ENCODE measurements at regions not wholly inside any gene's neighbourhood (a gene's known extent, or its start where the extent isn't known, plus 50 kb on each side); places are given as distances from the start of the nearest gene placed in this dataset.

GRCh38 chr22:23392420-23393121 is 187.5 kb downstream of the IGLL1 start:
- H3K4me3 ChIP-seq, result no peak overlapping the region
- ATAC-seq (no peak), DNase-seq (no peak)
- no peaks in the 10 kb centered on the region for H3K9me3 ChIP-seq
- no peaks in the 10 kb centered on the region for H3K36me3 ChIP-seq
- no peaks in the 10 kb centered on the region for H3K4me1 ChIP-seq
- H3K27me3 ChIP-seq, result no peaks in the 10 kb centered on the region
- H3K27ac ChIP-seq, result no peak overlapping the region
- intact Hi-C loops (cut with DNase I), result no loop called here
- TF ChIP-seq CTCF (IDR thresholded peaks at IDR 0.05), result no peak

- no peak overlapping the region for H3K4me3 ChIP-seq
- no peaks in the 10 kb centered on the region for H3K9me3 ChIP-seq
- no peaks in the 10 kb centered on the region for H3K4me1 ChIP-seq
- TF ChIP-seq CTCF (IDR thresholded peaks at IDR 0.05), result no peak
- intact Hi-C loops (cut with DNase I), result no loop called here
- no peaks in the 10 kb centered on the region for H3K27me3 ChIP-seq
- no peak overlapping the region for H3K27ac ChIP-seq
- ATAC-seq (no peak), DNase-seq (no peak)
- no peaks in the 10 kb centered on the region for H3K36me3 ChIP-seq
Measured at GRCh38 chr22:23391022-23391421, 189.1 kb downstream of the IGLL1 start.

GRCh38 chr22:23389271-23390071 is 190.6 kb downstream of the IGLL1 start:
- ATAC-seq (no peak), DNase-seq (peak in 1 of 4 donors; percentile 16)
- H3K4me1 ChIP-seq, result no peaks in the 10 kb centered on the region
- H3K27ac ChIP-seq, result no peak overlapping the region
- no peaks in the 10 kb centered on the region for H3K36me3 ChIP-seq
- TF ChIP-seq CTCF (IDR thresholded peaks at IDR 0.05), result no peak
- no peaks in the 10 kb centered on the region for H3K9me3 ChIP-seq
- H3K27me3 ChIP-seq, result no peaks in the 10 kb centered on the region
- H3K4me3 ChIP-seq, result no peak overlapping the region
- intact Hi-C loops (cut with DNase I), result loop anchor here in 1 of 2 donors (10.0 kb wide), 1 partner anchor 215 kb away; no protein-coding TSS in a partner anchor

- H3K4me3 ChIP-seq, result no peak overlapping the region
- H3K27ac ChIP-seq, result no peak overlapping the region
- no peaks in the 10 kb centered on the region for H3K36me3 ChIP-seq
- DNase-seq (peak in 1 of 4 donors; percentile 21), ATAC-seq (no peak)
- no peaks in the 10 kb centered on the region for H3K9me3 ChIP-seq
- H3K4me1 ChIP-seq, result peaks cover 0 to 4% of the 10 kb centered on the region in 2 donors
- no peaks in the 10 kb centered on the region for H3K27me3 ChIP-seq
- intact Hi-C loops (cut with DNase I), result loop anchor here in 1 of 2 donors (10.0 kb wide), 1 partner anchor 214 kb away; no protein-coding TSS in a partner anchor
- TF ChIP-seq CTCF (IDR thresholded peaks at IDR 0.05), result no peak
Measured at GRCh38 chr22:23388517-23388890, 191.6 kb downstream of the IGLL1 start.
